DMS79 (cell line): ENCODE measurements at regions not wholly inside any gene's neighbourhood (a gene's known extent, or its start where the extent isn't known, plus 50 kb on each side); places are given as distances from the start of the nearest gene placed in this dataset.
"Not testable (repeated sequence)": the region's sequence is repeated elsewhere in the genome, so short reads cannot be mapped to it uniquely, and the experiment has no call there.

ENCODE experiments used
- DNase-seq: peaks from one replicate; lab custom pipeline; 2025; lab: John Stamatoyannopoulos, UW

GRCh38 chr12:31162896-31163560 is 89.4 kb downstream of the DDX11 start:
- not testable (repeated sequence) for DNase-seq

DNA sequence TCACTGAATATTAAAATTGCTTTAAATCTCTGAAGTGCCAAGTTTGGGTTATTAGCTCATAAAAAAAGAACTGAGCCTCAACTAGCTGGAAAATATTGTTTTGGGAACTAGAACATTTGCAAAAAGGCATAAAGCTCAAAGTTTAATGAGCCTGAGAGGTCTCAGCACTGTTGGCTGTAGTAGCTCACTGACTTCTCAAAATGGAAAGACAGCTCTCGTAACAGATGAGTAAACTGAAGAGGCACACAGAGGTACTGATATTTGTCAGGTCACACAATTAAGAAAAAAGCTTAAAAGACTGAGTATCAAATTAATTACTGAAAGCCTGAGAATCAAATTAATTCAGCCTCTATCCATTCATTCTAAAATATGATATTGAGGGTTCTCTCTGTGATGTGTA is 100.6 kb downstream of the DDX11 start:
- not testable (repeated sequence) for DNase-seq

- DNase-seq = not testable (repeated sequence)
These were observed 103.9 kb downstream of the DDX11 start for GRCh38 chr12:31177514-31177913.

- not testable (repeated sequence) for DNase-seq
These were observed 105.2 kb downstream of the DDX11 start for GRCh38 chr12:31178875-31179274.

DNA sequence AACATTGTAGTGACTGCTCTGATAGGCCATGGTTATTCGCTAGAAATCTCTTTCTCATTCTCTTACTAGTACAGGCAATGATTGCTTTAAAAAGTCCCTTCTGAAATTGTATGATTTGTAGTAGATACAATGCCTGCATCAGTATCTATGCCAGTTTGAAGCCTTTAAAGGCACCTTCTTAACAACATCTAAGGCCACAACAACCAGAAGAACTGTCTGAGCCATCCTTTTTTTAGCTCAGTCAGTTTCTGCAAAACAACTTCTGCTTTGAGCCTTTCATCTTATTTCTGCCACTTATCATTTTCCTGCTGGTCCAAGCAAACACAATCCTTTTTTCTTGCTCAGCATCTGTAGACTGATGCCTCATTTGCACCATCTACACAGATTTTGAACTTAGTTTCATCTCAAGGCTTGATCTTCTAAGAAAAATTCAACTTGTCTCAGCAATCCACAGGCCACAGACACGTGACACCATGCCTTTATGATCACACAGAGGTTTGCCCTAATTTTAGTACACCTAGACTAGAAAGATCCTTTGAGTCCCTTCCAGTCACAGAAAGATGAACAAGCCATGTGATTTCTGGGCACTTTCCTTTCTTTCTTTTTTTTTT is 106.1 kb downstream of the DDX11 start:
- not testable (repeated sequence) for DNase-seq

GRCh38 chr12:31182571-31182970 is 108.9 kb downstream of the DDX11 start:
- DNase-seq = not testable (repeated sequence)

DNA sequence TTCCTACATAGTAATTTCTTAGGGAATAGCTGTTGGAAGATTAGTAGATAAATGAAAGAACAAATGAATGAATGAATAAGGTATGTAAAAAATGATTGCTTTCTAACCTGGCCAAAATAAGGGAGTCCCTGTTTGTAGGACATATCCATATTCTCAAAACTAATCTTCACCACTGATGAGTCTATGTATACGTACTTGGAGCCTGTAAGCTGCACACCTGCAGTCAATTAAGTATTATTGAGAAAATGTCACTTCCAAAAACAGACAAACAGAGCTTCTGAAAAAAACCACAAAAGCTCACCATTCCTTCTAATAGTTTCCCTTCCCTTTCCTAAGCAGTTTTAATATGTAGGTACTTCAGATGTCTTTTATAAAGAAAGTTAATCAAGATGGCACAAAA is 109.4 kb downstream of the DDX11 start:
- not testable (repeated sequence) for DNase-seq

DNA sequence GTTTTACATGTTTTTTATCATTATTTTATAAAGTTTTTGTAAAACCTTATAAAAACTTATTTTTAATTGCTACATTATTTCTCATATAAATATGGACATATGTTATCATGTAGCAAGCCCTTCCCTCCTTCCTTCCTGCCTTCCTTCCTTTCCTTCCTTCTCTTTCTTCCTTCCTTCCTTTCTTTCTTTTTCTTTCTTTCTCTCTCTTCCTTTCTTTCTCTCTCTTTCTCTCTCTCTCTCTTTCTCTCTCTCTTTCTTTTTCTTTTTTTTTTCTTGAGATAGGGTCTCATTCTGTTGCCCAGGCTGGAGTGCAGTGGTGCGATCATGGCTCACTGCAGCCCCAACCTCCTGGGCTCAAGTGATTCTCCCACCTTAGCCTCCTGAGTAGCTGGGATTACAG is 110.2 kb downstream of the DDX11 start:
- not testable (repeated sequence) for DNase-seq

GRCh38 chr12:31184667-31185066 is 111.0 kb downstream of the DDX11 start:
- DNase-seq = not testable (repeated sequence)

GRCh38 chr12:31192689-31193088 is 119.0 kb downstream of the DDX11 start:
- DNase-seq = not testable (repeated sequence)

- not testable (repeated sequence) for DNase-seq
These were observed 122.0 kb downstream of the DDX11 start for GRCh38 chr12:31195620-31196019.

GRCh38 chr12:31199476-31199875 is 125.8 kb downstream of the DDX11 start:
- not testable (repeated sequence) for DNase-seq

GRCh38 chr12:31201382-31201781 is 124.6 kb downstream of the SINHCAF start:
- DNase-seq = no peak

DNA sequence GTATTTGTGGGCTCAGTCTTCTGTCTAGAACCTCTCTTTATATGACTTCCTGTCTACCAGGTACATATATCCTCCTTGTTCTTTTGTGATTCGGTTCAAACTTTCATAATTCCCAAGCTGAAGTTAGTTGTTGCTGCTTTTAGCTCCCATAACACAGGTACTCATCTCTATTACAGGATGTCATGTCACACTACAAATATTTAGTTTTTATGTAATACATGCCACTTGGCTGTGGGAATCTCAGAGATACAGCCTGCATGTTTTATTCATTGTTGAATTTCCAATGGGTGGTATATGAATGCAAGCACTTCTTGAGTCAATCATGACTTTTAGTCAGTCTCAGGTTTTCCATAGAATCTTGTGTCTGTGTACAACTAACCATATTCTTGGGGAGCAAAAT is 122.7 kb downstream of the SINHCAF start:
- DNase-seq = no peak

DNA sequence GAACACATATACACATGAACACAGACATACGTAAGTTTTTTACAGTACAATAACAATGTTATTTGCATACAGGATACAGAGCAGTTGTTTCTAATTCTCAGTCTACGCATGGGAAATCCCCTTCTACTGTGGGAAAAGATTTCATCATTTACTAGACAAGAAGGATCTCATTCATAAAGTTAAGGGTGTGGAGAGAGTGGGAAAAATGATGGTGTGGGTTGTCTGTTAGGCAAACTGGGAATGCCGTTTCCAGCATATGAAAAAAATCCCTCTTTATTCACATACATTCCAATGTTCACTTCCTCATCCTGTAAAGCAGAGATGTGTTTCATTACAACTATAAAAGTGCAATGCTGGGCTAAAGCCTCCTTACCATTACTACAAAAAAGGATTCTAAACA is 120.9 kb downstream of the SINHCAF start:
- no peak for DNase-seq

DNA sequence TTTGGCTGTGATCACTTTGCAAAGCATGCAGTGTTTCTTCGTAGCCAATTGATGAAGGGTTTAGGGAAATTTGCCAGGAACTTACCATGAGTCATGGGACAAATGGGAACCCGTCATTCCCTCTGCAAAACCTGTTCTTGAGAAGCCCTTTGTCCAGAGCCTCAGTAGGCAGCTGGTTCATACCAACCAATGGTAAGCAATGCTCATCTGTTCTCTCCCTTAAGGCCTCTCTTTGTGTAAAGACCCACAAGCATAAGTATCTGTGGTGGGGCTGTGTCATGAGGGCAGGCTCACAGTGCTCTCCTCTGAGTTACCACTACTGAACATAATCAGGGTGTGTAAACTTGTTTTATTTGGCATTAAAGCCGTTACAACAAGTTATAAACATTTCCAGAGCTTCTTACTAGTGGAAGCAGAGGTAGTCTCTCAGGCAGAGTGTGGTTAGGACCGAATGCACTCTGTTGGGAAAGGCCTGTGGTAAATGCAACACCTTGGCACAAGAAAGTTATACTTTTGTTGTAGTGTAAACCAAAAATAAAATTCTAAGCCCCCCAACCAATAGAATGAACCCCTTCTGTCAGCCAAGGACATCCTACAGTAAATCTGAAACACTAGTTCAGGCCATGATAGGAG is 119.8 kb downstream of the SINHCAF start:
- no peak for DNase-seq

GRCh38 chr12:31207799-31208465 is 118.0 kb downstream of the SINHCAF start:
- DNase-seq = no peak

DNA sequence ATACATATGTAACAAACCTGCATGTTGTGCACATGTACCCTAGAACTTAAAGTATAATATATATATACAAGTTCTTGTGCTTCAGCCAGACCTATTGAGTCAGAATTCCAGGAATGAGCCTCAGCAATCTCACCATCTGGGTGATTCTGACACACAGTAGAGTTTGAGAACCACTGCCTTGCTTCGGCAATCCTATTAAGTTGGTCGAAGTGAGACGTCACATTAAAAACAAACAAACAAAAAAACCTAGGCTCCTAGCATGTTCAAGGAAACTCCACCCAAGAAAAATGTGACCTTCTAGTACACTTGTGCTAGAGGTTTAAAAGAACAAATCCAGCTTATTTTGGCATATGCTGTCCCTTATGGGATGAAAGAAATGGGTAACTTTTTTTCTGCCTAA is 115.8 kb downstream of the SINHCAF start:
- DNase-seq = no peak

DNA sequence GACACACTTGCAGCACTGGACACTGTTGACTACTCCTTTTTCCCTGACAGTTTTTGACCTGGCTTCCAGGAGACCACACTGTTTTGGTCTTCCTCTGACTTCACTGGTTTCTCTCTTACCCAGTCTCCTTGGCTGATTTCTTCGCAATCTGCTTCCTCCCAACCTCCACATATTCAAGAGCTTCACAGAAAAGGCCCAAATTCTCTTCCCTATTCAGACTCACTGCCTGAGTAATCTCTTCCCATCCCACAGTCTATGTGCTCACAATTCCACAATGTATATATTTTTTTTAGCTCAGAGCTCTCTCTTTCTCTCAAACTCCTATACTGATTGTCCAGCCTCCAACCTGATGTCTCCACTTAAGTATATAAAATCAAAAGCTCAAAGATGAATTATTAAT is 115.4 kb downstream of the SINHCAF start:
- no peak for DNase-seq

DNA sequence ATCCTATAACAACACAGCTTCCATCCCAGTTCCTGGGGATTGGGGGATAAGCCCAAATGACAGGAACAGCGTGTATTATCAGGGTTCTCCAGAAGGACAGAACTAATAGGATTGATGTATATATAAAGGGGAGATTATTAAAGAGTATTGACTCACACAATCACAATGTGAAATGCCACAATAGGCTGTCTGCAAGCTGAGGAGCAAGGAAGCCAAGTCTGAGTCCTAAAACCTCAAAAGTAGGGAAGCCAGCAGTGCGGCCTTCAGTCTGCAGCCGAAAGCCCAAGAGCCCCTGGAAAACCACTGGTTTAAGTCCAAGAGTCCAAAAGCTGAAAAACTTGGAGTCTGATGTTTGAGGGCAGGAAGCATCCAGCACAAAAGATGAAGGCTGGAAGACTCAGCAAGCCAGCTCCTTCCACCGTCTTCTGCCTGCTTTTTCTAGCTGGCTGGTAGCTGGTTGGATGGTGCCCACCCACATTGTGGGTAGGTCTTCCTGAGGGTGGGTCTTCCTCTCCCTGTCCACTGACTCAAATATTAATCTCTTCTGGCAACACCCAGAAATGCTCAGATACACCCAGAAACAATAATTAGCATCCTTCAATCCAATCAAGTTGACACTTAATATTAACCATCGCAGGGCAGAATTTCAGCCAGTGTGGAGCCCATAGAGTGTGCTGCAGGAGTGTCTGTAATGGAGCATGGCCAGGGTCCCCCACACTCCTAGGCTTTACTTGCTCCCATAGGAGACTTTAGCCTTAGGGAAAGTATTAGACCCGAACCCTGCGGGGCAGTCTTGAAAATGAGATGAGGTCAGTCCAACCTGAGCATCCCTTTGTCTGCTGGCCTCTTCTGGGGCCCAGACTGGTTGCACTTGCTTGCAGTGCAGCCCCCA is 111.1 kb downstream of the SINHCAF start:
- no peak for DNase-seq

DNA sequence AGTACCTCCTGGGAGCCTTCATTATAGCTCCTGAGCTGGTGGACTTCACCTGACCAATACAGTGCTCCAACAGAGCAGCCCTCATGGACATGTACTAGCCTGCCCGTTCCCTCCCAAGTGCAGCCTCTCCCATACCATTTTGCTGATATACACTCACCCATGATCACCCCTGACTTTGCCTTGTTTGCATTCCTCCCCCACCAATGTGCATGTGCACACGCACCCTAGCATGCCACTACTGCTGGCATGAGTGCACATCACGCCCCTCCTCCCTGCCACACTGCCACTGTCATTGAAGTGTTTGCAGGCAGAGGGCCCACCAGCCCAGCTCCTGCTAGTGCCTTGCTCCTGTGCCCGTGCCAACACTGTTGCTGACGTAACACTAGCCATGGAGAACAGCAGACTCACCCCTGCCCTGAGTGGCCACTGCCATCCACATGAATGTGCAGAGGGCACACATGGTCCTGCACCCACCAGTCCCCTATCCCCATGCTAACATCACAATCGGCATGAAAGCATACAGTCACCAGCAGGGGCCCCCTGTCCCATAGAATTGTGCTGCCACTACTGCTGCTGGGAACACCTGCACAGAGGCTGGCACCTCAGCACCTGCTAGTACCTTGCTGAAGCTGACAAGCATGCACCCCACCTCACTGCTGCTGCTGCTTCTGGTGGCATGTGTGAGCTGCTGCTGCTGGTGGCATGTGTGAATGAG is 110.3 kb downstream of the SINHCAF start:
- DNase-seq = peak; percentile 38
